Ishikawa (cell line): ENCODE measurements at regions not wholly inside any gene's neighbourhood (a gene's known extent, or its start where the extent isn't known, plus 50 kb on each side); places are given as distances from the start of the nearest gene placed in this dataset.
A peak's percentile ranks its signal among the peaks of the same experiment; 100 is the strongest.

Experiments used
- CEBPB ChIP-seq: IDR thresholded peaks from 2 replicates; pipeline ENCODE4 v1.6.1; 2012
- CREB1 ChIP-seq: IDR thresholded peaks from 2 replicates; pipeline ENCODE4 v1.6.1; 2012; ENCODE audit warnings: low read depth
- EGR1 ChIP-seq: IDR thresholded peaks from 2 replicates; pipeline ENCODE4 v1.6.1; 2012
- EP300 ChIP-seq: IDR thresholded peaks from 2 replicates; pipeline ENCODE4 v1.6.1; 2012; ENCODE audit warnings: borderline replicate concordance
- FOXM1 ChIP-seq: IDR thresholded peaks from 2 replicates; pipeline ENCODE4 v1.6.1; 2012; ENCODE audit warnings: low read depth, borderline replicate concordance
- NFIC ChIP-seq: IDR thresholded peaks from 2 replicates; pipeline ENCODE4 v1.6.1; 2012
- RAD21 ChIP-seq: IDR thresholded peaks from 2 replicates; pipeline ENCODE4 v1.6.1; 2012; ENCODE audit warnings: low read depth
- TAF1 ChIP-seq: IDR thresholded peaks from 2 replicates; pipeline ENCODE4 v1.6.1; 2012; ENCODE audit warnings: low read depth, mild to moderate bottlenecking
- TCF12 ChIP-seq: IDR thresholded peaks from 2 replicates; pipeline ENCODE4 v1.6.1; 2012; ENCODE audit warnings: low read depth
- TEAD4 ChIP-seq: IDR thresholded peaks from 2 replicates; pipeline ENCODE4 v1.6.1; 2012
- YY1 ChIP-seq: IDR thresholded peaks from 2 replicates; pipeline ENCODE4 v1.6.1; 2012; ENCODE audit warnings: low read depth
- ZBTB7A ChIP-seq: IDR thresholded peaks from 2 replicates; pipeline ENCODE4 v1.6.1; 2012; ENCODE audit warnings: low read depth
- TF ChIP-seq, protein P1 (sequence below): IDR thresholded peaks from 2 replicates; pipeline ENCODE4 v1.6.1; 2012
- TF ChIP-seq, protein P2 (sequence below): IDR thresholded peaks from 2 replicates; pipeline ENCODE4 v1.6.1; 2012
- TF ChIP-seq, protein P3 (sequence below): IDR thresholded peaks from 2 replicates; pipeline ENCODE4 v1.6.1; 2012; ENCODE audit warnings: low read depth, mild to moderate bottlenecking

DNA sequence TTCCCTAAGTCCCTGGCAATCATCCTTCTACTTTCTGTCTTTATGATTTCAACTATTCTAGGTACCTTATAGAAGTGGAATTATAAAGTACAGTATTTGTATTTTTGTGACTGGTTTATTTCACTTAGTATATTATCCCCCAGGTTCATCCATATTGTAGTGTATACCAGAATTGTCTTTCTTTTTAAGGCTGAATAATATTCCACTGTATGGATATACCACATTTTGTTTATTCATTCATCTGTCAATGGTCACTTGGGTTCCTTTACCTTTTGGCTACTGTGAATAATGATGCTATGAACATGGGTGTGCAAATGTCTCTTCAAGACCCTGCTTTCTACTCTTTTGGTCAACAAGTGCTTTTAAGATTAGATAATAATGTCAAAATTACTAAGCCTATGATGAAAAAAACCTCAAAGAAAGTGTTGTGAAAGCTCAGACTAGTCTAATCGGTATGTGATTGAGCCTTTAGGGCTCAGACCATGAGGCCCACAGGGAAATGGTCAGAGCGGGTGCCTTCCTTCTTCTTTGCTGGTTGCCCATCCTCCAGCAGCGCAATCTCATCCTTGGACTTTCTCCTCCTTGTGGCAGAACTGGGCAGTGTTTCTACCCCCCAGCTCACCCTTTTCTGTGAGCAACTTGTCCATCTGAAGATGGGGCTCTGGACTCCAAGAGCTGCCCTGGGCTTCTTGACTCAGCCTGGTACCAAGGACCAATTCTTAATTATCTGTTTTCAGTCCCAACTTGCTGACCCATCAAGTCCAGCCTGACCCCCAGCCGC, 105.4 kb downstream of the TTC8 start:
- TF ChIP-seq RAD21 (peak; percentile 27; the same call in 1 of the 2 replicates), CEBPB (no peak)

DNA sequence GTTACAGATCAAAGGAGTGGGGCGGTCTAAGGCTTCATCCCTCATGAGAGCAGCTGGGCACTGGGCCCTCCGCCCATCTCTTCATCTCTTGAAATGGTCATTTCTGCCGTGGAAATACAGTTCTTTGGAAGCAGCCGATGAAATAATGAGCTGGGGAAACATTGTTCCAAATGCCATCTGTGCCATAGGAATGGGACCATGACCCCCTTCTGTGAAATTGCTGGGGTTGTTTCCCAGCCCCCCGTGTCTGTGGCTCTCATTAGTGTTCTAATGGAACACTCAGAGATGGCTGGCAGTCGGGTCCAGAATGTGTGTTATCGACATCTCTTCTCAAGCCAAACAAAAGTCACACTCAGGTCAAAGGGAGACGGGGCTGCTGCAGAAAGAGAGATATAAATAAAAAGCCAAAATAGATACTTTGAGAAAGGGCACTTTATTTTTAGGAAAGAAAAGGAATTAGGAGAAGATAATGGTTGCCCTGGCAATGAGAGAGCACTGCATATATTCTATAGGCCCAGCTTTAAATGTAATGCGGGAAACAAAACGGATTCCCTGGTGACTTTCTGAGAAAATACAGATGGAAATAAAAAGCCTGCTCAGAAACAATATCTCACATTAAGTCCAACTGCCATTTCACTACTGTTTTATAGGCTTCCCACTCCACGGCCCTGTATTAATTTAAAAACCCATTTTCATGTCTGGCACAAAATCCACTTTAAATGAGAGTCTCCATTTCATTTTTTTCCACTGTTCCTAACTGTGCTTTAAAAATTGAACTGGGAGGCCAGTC, 107.1 kb downstream of the TTC8 start:
- TF ChIP-seq EGR1 (no peak), FOXM1 (no peak), RAD21 (no peak), TEAD4 (no peak), CEBPB (no peak), YY1 (no peak)
- TF ChIP-seq, protein P1, sequence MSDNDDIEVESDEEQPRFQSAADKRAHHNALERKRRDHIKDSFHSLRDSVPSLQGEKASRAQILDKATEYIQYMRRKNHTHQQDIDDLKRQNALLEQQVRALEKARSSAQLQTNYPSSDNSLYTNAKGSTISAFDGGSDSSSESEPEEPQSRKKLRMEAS: no peak

DNA sequence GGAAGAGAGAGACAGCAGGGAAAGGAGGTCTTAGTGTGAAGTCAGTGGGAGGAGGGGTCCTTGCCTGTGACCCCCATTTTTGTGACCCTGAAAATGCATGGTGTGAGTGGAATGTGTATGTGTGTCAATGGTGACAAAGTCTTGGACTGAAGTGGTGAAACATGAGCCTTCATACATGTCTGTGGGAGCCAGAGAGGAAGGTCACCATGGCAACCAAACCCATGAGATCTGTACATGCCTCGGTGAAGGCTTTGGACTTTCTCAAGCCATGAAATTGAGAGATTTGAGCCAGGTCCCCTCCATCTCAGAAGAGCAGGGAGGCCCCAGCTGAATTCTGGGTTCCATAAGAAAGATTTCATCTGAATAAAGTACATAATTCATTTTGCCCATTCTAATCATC, 108.7 kb downstream of the TTC8 start:
- no peak for TF ChIP-seq FOXM1
- TF ChIP-seq, protein P2, sequence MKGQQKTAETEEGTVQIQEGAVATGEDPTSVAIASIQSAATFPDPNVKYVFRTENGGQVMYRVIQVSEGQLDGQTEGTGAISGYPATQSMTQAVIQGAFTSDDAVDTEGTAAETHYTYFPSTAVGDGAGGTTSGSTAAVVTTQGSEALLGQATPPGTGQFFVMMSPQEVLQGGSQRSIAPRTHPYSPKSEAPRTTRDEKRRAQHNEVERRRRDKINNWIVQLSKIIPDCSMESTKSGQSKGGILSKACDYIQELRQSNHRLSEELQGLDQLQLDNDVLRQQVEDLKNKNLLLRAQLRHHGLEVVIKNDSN: no peak
- TF ChIP-seq TEAD4: no peak
- TF ChIP-seq EP300: no peak
- no peak for TF ChIP-seq TCF12
- TF ChIP-seq, protein P1: no peak
- TF ChIP-seq, protein P3, sequence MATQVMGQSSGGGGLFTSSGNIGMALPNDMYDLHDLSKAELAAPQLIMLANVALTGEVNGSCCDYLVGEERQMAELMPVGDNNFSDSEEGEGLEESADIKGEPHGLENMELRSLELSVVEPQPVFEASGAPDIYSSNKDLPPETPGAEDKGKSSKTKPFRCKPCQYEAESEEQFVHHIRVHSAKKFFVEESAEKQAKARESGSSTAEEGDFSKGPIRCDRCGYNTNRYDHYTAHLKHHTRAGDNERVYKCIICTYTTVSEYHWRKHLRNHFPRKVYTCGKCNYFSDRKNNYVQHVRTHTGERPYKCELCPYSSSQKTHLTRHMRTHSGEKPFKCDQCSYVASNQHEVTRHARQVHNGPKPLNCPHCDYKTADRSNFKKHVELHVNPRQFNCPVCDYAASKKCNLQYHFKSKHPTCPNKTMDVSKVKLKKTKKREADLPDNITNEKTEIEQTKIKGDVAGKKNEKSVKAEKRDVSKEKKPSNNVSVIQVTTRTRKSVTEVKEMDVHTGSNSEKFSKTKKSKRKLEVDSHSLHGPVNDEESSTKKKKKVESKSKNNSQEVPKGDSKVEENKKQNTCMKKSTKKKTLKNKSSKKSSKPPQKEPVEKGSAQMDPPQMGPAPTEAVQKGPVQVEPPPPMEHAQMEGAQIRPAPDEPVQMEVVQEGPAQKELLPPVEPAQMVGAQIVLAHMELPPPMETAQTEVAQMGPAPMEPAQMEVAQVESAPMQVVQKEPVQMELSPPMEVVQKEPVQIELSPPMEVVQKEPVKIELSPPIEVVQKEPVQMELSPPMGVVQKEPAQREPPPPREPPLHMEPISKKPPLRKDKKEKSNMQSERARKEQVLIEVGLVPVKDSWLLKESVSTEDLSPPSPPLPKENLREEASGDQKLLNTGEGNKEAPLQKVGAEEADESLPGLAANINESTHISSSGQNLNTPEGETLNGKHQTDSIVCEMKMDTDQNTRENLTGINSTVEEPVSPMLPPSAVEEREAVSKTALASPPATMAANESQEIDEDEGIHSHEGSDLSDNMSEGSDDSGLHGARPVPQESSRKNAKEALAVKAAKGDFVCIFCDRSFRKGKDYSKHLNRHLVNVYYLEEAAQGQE: no peak
- TF ChIP-seq ZBTB7A: no peak
- TF ChIP-seq RAD21: no peak

DNA sequence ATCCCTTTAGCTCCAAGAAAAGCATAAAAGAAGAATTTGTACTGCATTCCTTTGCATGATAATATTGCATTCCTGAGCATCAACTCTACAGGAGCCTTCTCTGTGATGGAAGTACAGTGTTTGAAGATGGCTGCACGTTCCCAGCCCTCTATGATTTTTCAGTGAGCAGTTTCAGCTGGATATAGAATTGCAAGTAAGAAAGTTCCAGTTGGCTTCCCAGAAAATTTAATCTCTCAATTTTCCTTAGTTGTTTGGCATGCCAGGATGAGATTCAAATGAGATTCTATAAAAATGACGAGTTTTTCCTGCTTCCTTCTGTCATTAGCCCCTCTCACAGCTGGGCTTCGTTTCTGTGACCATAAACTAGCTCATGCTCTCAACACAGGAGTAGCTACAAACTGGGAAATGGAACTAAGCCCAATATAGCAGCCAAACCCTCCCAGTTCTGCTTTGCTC, 109.9 kb downstream of the TTC8 start:
- TF ChIP-seq NFIC (no peak), RAD21 (no peak)
- TF ChIP-seq, protein P3: no peak

DNA sequence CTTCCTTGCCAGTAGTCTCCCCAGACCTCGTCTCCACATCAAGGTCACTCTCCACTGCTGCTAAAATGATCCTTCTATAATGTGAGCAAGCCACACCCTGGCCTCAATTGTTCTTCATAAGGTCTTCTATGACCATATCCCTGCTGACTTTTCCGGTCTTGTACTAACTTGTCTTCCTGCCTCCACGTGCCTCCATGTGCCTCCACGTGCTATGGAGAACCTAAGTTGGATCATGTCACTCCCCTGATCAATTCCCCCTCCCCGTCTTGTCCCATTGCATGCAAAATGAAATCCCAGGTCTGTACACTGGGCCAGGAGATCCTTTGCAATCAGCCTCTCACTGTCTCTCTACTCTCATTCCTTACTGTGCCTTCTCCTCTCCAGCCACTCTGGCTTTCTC, 110.6 kb downstream of the TTC8 start:
- TF ChIP-seq TEAD4 (no peak), ZBTB7A (no peak), RAD21 (no peak), TCF12 (no peak), TAF1 (no peak), CREB1 (no peak), YY1 (no peak), CEBPB (no peak), NFIC (no peak)
- TF ChIP-seq, protein P3: no peak
